ENCODE measurements at regions not wholly inside any gene's neighbourhood (a gene's known extent, or its start where the extent isn't known, plus 50 kb on each side); places are given as distances from the start of the nearest gene placed in this dataset.

DNA sequence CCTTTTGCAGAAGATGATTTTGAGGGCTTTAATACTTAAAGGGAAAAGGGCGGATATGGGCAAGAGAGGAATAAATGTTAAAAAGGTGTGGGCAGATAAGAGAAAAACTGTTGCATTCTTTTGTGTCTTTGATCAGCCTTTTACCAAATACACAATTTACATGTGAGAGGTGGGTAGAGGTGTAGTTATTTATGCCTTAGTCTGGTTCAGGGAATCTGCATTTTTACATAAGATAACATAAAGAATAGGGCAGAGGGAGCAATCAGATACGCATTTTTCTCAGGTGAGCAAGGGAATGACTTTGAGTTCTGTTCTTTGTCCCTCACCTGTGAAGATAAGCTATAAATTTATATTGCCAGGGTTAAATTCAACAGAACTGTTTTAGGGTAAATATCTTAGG lies 708.4 kb upstream of the SLITRK1 start:
- TF ChIP-seq, protein P1, sequence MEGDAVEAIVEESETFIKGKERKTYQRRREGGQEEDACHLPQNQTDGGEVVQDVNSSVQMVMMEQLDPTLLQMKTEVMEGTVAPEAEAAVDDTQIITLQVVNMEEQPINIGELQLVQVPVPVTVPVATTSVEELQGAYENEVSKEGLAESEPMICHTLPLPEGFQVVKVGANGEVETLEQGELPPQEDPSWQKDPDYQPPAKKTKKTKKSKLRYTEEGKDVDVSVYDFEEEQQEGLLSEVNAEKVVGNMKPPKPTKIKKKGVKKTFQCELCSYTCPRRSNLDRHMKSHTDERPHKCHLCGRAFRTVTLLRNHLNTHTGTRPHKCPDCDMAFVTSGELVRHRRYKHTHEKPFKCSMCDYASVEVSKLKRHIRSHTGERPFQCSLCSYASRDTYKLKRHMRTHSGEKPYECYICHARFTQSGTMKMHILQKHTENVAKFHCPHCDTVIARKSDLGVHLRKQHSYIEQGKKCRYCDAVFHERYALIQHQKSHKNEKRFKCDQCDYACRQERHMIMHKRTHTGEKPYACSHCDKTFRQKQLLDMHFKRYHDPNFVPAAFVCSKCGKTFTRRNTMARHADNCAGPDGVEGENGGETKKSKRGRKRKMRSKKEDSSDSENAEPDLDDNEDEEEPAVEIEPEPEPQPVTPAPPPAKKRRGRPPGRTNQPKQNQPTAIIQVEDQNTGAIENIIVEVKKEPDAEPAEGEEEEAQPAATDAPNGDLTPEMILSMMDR (IDR thresholded peaks at IDR 0.05; ENCODE audit: borderline replicate concordance, extremely low read depth, low read length, poor library complexity, severe bottlenecking) = no peak
- no peak for TF ChIP-seq EZH2 (IDR thresholded peaks at IDR 0.05; ENCODE audit: borderline replicate concordance, low read depth, low read length, severe bottlenecking)
